ENCODE measurements at regions not wholly inside any gene's neighbourhood (a gene's known extent, or its start where the extent isn't known, plus 50 kb on each side); places are given as distances from the start of the nearest gene placed in this dataset.

GRCh38 chr3:96706509-96706908 lies 107.9 kb upstream of the EPHA6 start:
- intact Hi-C loops (cut with micrococcal nuclease): no loop called here

- intact Hi-C loops (cut with micrococcal nuclease): no loop called here
Measured at GRCh38 chr3:96711816-96712215, 102.6 kb upstream of the EPHA6 start.

- intact Hi-C loops (cut with micrococcal nuclease): no loop called here
Measured at GRCh38 chr3:96712792-96713191, 101.6 kb upstream of the EPHA6 start.

GRCh38 chr3:96719921-96720320 lies 94.5 kb upstream of the EPHA6 start:
- intact Hi-C loops (cut with micrococcal nuclease): no loop called here

GRCh38 chr3:96731031-96731430 lies 83.4 kb upstream of the EPHA6 start:
- intact Hi-C loops (cut with micrococcal nuclease): no loop called here

- intact Hi-C loops (cut with micrococcal nuclease): no loop called here
Measured at GRCh38 chr3:96734273-96735009, 80.0 kb upstream of the EPHA6 start.

- intact Hi-C loops (cut with micrococcal nuclease): no loop called here
Measured at GRCh38 chr3:96748139-96748538, 66.3 kb upstream of the EPHA6 start.

GRCh38 chr3:96750094-96750767 lies 64.2 kb upstream of the EPHA6 start:
- intact Hi-C loops (cut with micrococcal nuclease): no loop called here

- intact Hi-C loops (cut with micrococcal nuclease): no loop called here
Measured at GRCh38 chr3:96753124-96753523, 61.3 kb upstream of the EPHA6 start.

- intact Hi-C loops (cut with micrococcal nuclease): no loop called here
Measured at GRCh38 chr3:96754128-96754527, 60.3 kb upstream of the EPHA6 start.

GRCh38 chr3:96755519-96755918 lies 58.9 kb upstream of the EPHA6 start:
- intact Hi-C loops (cut with micrococcal nuclease): no loop called here

GRCh38 chr3:96756516-96756915 lies 57.9 kb upstream of the EPHA6 start:
- intact Hi-C loops (cut with micrococcal nuclease): no loop called here

GRCh38 chr3:96760956-96761355 lies 53.4 kb upstream of the EPHA6 start:
- intact Hi-C loops (cut with micrococcal nuclease): no loop called here
